ENCODE measurements at regions not wholly inside any gene's neighbourhood (a gene's known extent, or its start where the extent isn't known, plus 50 kb on each side); places are given as distances from the start of the nearest gene placed in this dataset.

DNA sequence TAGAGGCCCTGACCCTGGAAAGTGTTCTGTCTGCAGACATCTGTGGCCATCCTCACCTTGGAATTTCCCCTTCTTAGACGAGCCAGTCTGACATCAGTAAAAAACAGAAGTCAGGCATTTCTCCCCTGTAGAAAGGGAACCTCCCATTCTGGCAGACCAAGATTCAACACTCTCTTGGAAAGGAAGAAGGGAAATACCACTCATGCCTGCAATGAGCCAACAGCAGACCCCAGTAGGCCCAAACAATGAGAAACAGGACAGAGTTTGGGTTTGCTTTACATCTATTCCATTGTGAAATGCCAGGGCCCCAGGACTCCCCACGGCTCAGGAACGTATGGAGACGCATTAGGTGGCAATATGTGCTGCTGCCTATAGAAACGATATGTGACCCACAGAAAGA lies 264.0 kb upstream of the NSMCE3 start:
- TF ChIP-seq, protein P1, sequence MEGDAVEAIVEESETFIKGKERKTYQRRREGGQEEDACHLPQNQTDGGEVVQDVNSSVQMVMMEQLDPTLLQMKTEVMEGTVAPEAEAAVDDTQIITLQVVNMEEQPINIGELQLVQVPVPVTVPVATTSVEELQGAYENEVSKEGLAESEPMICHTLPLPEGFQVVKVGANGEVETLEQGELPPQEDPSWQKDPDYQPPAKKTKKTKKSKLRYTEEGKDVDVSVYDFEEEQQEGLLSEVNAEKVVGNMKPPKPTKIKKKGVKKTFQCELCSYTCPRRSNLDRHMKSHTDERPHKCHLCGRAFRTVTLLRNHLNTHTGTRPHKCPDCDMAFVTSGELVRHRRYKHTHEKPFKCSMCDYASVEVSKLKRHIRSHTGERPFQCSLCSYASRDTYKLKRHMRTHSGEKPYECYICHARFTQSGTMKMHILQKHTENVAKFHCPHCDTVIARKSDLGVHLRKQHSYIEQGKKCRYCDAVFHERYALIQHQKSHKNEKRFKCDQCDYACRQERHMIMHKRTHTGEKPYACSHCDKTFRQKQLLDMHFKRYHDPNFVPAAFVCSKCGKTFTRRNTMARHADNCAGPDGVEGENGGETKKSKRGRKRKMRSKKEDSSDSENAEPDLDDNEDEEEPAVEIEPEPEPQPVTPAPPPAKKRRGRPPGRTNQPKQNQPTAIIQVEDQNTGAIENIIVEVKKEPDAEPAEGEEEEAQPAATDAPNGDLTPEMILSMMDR (conservative IDR thresholded peaks at IDR 0.05 in 1 of 2, IDR thresholded peaks at IDR 0.05 in 1 of 2; ENCODE audit: low read depth in 1 of 2, low read length in 2 of 2) = no peak
- TF ChIP-seq EZH2 (IDR thresholded peaks at IDR 0.05; ENCODE audit: low read length, missing control alignments) = no peak

Data from fibroblast of lung (primary cell).